Stimulated activated CD4-positive, alpha-beta T cell treated with anti-CD3 and anti-CD28 coated beads, TNF-alpha, amount 100 ng/mL, for 1 hour (primary cell): ENCODE measurements at regions not wholly inside any gene's neighbourhood (a gene's known extent, or its start where the extent isn't known, plus 50 kb on each side); places are given as distances from the start of the nearest gene placed in this dataset.
"Not testable (repeated sequence)": the region's sequence is repeated elsewhere in the genome, so short reads cannot be mapped to it uniquely, and the experiment has no call there.

Experiments used
- DNase-seq, 3 donors: peaks; one replicate each; pipeline ENCODE4 v3.0.0-alpha.2; 2020; ENCODE audit warnings: low read depth in 3 of 3, low spot score in 1 of 3

GRCh38 chr10:43842496-43842895 lies 193.8 kb upstream of the ZNF32 start:
- DNase-seq = no peak

DNA sequence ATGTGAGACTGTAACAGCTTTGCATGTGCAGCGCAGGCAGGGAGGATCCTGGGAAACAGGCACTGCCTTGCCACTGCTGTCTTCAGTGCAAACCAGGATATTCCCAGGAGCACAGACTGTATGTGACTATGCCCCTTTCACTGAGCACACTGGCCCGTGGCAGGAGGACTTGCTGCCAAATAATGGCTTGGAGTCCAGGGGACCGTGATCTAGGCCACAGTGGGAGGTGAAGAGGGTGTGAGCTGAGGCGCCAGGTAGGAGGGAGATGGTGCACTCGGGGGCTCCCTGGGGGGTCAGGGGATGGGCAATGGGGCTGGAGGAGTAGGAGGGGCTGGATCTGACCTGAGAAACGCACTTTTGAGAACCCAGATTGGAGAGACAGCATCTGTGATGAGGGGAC lies 193.4 kb upstream of the ZNF32 start:
- DNase-seq = no peak

- no peak for DNase-seq
Observed at GRCh38 chr10:43839973-43840372, 191.3 kb upstream of the ZNF32 start.

GRCh38 chr10:43834751-43835150 lies 186.1 kb upstream of the ZNF32 start:
- not testable (repeated sequence) for DNase-seq

GRCh38 chr10:43827853-43828252 lies 179.2 kb upstream of the ZNF32 start:
- DNase-seq = no peak

GRCh38 chr10:43825984-43826383 lies 177.3 kb upstream of the ZNF32 start:
- no peak for DNase-seq

- no peak for DNase-seq
Observed at GRCh38 chr10:43825421-43825820, 176.7 kb upstream of the ZNF32 start.

DNA sequence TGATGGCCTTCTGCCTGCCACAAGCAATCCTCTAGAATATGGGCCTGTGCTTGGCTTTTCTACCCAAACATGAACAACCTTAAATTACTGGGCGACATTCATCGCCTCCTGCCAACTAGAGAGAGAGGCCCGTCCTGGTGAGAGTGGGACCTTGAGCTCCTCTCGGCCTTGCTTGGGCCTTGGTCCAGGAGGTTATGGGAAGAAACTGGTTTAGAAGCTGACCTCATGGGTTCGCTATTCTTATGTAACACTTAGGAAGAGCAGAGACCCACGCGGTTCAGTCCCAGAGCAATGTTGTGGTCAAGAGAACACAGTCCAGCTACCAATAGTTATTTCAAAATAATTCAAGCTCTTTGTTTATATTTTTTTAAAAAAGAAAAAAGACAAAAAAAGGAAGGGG lies 176.3 kb upstream of the ZNF32 start:
- DNase-seq = no peak

- DNase-seq = no peak
Observed at GRCh38 chr10:43822631-43823580, 174.2 kb upstream of the ZNF32 start.

GRCh38 chr10:43821103-43821502 lies 172.4 kb upstream of the ZNF32 start:
- DNase-seq = no peak

DNA sequence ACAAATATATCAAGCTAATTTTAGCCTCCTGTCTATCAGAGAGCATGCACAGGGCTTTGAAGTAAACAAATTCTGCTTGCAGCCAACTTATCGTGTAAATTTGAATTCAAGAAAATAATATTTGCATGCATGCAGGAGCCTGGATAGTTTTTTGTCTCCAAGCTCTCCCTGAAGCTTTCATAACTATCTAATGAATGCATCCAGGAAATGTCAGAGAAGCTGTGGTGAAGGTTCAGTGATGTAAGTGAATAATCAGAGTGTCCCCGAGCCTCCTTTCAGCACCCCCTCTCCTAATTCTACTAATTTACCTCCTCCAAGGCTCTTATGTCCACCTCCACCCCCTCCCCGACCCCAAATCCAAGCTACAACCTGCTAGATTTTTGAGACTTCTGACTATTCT lies 172.0 kb upstream of the ZNF32 start:
- no peak for DNase-seq

DNA sequence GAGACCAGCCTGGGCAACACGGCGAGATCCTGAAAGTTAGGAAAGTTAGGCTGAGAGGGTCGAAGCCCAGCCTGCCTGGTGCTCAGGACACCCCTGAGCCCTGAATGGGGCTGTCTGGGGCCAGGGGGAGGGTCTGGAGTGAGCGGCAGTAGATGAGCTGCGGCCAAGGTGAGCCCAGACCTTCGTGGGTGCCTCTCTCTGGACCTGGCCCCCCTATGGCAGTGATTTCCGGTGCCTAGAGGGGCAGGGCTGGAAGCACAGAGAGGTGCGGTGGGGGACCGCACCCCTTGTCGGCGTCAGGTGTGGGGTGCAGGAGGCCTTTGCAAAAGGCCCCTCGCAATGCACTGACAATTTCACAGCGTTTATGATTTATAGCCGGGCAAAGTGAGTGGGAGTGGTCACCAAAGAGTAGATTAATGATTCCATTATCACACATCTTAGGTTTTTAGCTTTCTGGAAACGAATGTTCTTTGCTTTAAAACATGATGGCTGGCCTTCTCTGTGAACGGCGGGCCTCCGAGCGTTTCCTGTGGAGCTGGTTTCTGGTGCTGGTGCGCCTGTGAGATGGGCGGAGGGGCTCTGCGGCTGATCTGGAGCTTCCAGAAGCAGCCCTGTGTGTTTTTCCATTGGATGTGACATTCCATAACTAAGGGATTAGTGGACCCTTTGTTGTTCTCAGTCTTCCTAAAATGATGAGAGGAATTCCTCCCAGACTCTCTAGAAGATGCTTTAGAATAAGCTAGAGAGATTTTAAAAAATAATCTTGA lies 171.0 kb upstream of the ZNF32 start:
- no peak for DNase-seq

DNA sequence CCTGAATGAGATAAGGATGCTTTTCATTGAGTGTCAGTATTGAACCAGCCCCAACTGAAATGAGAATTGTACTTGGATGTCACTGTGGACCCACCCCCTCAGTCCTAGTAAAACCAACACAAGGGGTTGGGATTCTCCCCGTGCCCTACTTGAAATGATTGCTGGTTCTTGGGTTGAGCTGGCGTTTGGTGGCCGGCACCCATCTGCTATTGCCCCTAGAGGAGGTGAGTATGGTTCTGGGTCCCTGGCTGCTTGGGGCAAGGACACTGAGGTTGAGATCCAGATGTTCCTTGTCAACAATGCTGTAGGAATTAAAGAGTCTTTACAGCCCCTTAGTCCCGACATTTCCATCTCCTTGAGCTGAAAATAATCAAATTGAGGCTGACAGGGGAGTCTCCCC lies 170.0 kb upstream of the ZNF32 start:
- DNase-seq = no peak

GRCh38 chr10:43817368-43817767 lies 168.7 kb upstream of the ZNF32 start:
- no peak for DNase-seq

GRCh38 chr10:43816351-43817321 lies 168.0 kb upstream of the ZNF32 start:
- peak; percentile 16 to 43 (median 31) for DNase-seq

GRCh38 chr10:43815181-43815885 lies 166.7 kb upstream of the ZNF32 start:
- DNase-seq = no peak

DNA sequence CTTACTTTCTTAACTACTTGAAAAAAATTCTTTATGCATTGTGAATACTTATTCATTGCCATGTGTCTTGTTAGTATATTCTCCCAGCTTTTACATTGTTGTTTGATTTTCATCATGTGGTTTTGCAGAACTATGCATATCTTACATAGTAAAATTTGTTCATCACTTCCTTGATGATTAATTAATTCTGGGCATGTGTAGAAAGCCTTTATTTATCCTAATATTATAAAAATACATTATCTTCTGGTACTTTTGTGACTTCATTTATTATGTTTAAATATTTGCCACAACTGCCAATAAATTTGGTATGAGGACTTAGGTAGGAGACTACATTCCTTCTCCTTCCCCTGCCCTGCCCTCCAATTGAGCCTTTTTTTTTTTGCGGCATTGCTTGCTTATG lies 166.0 kb upstream of the ZNF32 start:
- no peak for DNase-seq

DNA sequence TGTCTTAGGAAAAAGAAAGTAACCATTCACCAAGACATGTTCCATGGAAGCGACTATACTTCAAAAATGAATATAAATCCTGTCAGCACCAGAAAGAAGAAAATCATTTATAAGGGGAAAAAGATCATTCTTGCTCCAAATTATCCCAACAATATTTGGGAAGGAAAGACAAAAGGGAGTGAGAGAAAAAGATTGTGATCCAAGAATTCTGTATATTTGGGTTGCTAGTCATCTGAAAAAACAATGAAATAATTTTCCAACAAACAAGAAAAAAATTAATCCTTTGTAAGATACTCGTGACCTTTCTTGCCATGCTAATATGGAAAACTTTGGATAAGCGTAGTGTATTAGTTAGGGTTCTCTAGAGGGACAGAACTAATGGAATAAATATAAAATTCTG lies 163.2 kb upstream of the ZNF32 start:
- DNase-seq = no peak

GRCh38 chr10:43809211-43809930 lies 160.7 kb upstream of the ZNF32 start:
- no peak for DNase-seq

DNA sequence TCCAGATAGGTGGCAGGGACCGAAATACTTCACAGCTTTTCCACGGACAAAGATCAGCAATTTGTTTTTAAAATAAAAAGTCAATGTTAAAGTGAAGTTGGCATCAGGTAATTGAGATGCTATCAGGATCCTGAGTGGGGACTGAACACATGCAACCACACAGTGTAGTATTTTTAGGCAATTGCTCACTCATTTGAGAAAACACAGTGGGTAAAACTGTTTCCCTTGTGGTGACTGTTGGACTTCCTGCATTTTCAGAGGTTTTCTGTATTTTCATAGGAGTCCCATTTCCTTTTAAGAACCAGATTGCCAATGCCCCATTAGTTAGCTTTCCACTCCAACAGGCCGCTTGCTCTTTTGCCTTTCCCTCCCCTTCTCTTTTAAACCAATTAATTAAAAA lies 159.5 kb upstream of the ZNF32 start:
- no peak for DNase-seq
